Fibroblast of villous mesenchyme (primary cell): ENCODE measurements at regions not wholly inside any gene's neighbourhood (a gene's known extent, or its start where the extent isn't known, plus 50 kb on each side); places are given as distances from the start of the nearest gene placed in this dataset.

Experiments used
- DNase-seq: peaks from one replicate; pipeline ENCODE4 v3.0.0-alpha.2; 2010; ENCODE audit warnings: low read depth
- H3K4me3 ChIP-seq: 2 replicates; pipeline ENCODE4 v1.5.1; 2011; ENCODE audit warnings: low read depth, mild to moderate bottlenecking, low read length
- TF ChIP-seq, protein P1 (sequence below): IDR thresholded peaks from 2 replicates; pipeline ENCODE4 v1.5.1; 2012; ENCODE audit warnings: low read depth, mild to moderate bottlenecking, low read length; ENCODE audit not compliant: insufficient read depth

DNA sequence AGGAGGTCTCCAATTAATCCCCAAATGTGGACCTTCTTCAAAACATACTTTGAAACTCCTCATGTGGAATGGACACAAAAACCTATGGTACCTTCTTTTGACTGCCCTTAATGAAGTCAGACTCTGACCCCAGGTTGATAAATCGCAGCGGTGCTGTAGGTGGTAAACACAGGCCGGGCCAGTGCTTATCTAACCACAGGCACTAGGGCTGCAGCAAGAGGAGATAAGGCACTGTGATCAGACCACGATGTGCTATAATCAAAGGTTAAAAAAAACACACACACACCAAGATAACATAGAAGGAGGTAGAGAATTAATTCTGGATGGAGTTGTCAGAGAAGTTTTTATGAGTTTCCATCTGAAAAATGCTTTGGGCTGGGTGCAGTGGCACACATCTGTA lies 52.3 kb upstream of the SIPA1L2 start:
- no peak overlapping the region for H3K4me3 ChIP-seq
- TF ChIP-seq, protein P1, sequence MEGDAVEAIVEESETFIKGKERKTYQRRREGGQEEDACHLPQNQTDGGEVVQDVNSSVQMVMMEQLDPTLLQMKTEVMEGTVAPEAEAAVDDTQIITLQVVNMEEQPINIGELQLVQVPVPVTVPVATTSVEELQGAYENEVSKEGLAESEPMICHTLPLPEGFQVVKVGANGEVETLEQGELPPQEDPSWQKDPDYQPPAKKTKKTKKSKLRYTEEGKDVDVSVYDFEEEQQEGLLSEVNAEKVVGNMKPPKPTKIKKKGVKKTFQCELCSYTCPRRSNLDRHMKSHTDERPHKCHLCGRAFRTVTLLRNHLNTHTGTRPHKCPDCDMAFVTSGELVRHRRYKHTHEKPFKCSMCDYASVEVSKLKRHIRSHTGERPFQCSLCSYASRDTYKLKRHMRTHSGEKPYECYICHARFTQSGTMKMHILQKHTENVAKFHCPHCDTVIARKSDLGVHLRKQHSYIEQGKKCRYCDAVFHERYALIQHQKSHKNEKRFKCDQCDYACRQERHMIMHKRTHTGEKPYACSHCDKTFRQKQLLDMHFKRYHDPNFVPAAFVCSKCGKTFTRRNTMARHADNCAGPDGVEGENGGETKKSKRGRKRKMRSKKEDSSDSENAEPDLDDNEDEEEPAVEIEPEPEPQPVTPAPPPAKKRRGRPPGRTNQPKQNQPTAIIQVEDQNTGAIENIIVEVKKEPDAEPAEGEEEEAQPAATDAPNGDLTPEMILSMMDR = no peak

DNA sequence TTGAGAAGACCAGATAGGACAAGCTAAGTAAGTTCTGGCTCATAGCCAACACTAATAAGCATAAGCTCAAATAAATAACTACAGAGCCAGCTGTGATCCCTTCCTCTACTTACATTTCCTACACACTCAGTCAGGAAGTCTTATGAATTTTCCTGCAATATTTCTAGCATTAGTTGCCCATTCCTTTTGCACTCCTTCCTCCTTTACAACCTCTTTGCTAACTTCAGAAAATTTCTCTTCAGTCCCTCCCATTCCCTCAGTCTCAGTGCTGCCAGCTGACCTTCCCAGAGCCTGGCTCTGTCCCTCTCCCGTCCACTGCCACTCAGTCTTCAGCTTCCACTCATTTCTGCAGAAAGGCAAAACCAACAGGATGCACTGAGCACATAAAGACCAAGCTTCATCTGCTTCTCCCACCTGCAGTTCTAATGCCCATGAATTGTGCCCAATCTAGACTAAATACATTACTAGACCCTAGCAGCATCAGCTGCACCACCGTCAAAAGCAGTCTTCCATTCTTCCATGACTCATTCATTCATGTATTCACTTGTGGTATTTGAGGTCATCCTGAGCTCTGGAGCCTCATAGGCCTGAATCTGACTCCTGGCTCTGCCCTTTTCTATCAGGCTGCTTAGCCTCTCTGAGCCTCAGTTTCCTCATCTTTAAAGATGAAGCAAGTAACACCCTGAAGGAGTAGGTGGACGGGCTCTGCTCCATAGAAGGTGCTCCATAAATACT lies 54.6 kb upstream of the SIPA1L2 start:
- H3K4me3 ChIP-seq = no peak overlapping the region
- TF ChIP-seq, protein P1 = no peak
- no peak for DNase-seq

More for the DNA sequence above, 52.3 kb upstream of the SIPA1L2 start:
- no peak for DNase-seq

DNA sequence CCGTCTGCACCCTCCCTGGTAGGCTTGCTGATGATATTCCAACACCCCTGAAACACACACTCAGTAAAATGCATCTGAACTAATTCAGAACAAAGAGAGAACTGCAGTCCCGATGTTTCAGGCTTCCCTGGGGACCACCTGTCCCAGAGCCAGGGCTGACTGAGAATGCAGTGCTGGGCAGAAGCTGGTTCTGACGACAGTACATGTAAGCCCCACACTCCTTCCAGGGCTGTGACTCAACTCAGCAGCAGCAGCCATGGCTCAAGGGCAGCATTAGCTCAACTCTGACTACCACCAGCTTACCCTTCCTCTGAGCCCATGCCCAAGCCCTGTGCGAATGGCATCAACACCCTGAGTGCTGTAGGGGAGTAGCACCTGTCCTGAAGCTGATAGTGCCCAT lies 56.4 kb upstream of the SIPA1L2 start:
- no peak overlapping the region for H3K4me3 ChIP-seq
- DNase-seq = no peak
- TF ChIP-seq, protein P1 = no peak

DNA sequence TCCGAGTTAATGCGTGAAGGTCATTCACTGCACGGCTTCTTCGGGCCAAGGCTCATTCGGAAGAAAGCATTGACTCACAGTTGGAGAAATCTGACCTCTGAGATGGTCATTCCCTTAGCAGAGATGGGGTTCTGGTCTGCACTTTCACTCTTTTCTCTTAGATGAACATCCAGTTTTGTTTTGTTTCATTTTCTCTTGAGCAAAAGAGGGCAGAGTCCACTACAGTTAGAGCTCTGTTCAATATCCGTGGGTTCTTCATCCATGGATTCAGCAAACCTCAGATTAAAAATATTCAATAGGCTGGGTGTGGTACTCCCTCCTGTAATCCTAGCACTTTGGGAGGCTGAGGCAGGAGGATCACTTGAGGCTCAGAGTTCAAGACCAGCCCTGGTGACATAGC lies 57.4 kb upstream of the SIPA1L2 start:
- no peak overlapping the region for H3K4me3 ChIP-seq
- TF ChIP-seq, protein P1 = no peak
- DNase-seq = no peak

DNA sequence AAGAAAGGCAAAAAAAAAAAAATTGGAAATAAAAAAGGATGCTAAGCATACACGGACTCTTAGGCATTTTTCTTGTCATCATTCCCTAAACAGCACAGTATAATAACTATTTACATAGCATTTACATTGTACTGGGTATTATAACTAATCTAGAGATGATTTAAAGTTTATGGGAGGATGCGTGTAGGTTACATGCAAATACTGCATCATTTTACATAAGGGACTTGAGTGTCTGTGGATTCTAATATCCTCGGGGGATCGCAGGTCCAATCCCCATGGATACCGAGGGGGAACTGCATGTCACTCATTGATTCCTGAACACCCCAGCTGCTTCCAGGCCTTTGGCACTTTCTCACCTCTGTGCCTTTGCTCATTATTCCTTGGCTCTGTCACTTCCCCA lies 57.8 kb upstream of the SIPA1L2 start:
- TF ChIP-seq, protein P1 = no peak

DNA sequence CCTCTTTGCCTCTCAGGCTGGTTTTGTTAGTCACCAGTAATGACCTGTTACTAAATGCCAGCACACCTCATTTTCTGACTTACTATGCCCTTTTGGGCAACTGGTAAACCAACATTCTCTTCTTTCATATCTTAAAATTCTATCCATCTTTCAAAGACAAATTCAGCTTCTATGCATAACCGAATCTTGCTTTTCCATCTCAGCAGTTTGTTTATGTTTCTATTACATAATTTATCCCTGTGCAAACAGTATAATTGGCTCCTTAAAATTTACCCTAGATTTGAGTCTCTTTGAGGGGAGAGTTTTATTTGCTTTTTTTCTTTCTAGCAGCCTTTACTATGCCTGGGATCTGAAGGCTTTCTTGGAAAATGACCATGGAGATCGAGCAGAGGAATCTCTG lies 58.5 kb upstream of the SIPA1L2 start:
- H3K4me3 ChIP-seq = no peak overlapping the region
- TF ChIP-seq, protein P1 = no peak
- DNase-seq = no peak

More for the DNA sequence above, 57.8 kb upstream of the SIPA1L2 start:
- no peak overlapping the region for H3K4me3 ChIP-seq
- no peak for DNase-seq

DNA sequence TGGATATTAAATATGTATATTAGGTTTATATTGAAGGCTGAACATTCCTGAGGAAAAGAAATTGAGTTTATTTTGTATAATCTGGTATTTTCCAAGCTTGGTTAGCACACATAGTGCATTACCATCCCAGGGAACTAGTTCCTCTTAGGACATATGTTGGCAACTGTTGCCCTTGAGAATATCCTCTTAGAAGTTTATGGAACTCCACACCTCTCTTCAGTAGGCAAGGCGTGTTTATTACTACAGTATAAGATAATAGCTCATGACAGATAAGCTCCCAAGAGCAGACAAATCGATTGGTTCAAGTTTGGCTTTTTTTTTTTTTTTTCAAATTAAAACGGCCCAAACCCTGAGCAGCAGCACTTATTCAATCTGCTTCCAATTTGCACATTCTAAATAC lies 59.8 kb upstream of the SIPA1L2 start:
- DNase-seq = no peak
- H3K4me3 ChIP-seq = no peak overlapping the region
- TF ChIP-seq, protein P1 = no peak
